Fibroblast of skin of abdomen (primary cell): ENCODE measurements at regions not wholly inside any gene's neighbourhood (a gene's known extent, or its start where the extent isn't known, plus 50 kb on each side); places are given as distances from the start of the nearest gene placed in this dataset.

Source experiments
- DNase-seq: peaks from one replicate; pipeline ENCODE4 v3.0.0-alpha.2; 2013

DNA sequence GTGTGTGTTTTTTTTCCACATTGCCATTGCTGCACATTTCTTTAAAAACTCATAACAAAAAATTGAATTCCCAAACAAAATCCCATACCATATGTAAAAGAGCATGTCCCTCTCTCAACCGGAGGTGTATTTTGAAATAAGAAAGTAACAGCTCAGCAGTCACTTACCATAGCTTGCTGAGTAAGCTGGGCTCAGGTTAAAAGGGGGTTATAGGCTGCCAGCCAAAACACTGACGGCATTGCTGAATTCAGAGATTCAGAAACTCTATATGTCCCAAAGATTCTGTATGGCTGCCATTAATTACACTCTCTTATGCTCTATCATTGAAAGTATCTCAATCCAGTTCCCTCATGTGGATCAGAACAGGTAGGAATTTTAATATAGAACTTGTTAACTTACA lies 276.0 kb downstream of the FOXG1 start:
- no peak for DNase-seq

DNA sequence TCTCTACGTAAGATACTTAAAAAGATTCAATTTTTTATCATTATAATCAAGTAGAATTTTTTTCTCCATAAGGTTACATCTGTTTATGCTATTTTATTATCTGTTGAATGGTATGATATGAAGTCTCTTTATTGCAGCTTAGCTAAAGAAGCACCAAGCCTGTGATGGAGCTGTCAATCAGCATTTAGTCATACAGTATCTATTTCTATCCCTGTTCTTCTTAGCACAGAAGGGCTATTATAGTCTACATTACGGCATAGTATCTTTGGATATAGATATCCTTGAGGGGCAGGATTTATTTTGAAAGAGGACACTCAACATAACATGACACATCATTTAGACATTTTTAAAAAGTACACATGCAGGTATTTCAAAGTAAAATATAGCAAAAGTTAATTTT lies 277.1 kb downstream of the FOXG1 start:
- no peak for DNase-seq

DNA sequence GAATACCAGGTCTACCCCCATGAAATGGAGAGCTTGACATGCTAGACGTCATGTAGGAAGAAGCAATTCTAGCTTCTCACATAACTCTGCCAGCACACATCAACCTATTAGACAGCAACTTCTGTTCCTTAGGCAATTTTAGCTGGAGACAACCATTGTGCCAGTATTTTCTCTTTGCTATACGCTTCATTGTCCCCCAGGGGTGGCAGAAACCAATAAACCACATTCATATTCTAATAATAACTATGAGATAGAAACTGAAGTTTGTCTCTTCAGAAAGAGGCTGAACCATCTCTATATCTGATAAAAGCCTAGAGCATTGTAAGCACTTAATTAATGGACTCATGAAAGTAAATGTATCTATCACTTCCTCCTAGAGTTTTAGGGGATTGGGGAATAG lies 278.6 kb downstream of the FOXG1 start:
- no peak for DNase-seq

DNA sequence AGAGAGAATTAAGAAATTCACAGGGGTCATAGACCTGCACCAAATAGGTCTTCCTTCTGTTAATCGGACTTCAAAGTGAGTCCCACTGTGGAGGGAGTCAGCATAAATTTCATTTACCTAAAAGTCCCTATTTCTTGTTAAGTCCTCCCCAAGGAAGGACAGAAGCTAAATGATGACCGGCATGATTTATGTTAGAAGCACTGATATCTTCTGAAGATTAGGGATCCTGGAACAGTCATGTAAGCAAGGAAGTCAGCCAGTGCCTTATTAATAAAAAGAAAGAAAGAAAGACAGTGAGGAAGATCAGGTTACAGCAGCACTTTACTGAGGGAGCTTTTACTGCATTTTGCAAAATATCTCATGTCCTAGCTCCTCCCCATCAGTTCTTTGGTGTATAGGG lies 287.5 kb downstream of the FOXG1 start:
- DNase-seq = no peak

DNA sequence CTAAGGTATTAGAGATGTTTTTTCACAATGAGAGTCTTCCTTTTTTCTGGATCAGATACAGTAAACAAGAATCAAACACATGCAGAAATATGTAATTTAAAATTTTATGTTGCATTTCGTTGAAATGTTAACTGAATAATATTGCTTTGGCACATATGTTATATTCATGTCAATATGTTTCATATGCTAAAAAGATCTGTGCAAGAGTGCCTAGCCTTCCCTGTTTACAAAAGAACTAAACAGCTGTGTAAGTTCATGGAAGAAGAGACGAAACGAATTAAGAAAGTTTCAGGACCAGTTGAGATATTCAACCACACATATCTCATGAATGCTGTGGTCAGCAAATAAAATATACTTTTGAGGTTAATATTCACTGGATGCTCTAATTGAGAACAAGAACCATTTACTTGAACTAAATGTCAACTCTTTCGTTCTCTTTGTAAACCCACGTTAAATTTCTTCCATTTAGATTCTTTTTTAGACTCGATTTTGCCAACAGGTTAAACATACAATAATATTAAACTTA lies 289.5 kb downstream of the FOXG1 start:
- DNase-seq = no peak

DNA sequence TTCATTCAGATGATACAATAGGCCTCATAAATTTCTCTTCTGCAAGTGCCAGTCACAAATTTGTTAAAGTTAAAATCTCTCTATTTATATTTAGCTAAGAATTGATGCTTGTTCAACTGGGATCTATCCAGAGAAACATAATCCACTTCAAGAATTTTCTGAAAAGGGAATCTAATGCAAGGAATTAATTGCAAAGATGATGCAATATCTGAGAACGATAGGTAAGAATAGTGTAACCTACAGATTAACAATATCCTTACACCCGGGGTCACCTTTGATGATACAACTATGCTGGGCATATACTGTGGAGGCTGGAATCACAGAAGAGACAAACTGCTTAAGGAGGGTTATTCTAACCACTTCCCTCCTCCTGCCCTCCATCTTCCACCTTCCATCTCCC lies 295.1 kb downstream of the FOXG1 start:
- no peak for DNase-seq

DNA sequence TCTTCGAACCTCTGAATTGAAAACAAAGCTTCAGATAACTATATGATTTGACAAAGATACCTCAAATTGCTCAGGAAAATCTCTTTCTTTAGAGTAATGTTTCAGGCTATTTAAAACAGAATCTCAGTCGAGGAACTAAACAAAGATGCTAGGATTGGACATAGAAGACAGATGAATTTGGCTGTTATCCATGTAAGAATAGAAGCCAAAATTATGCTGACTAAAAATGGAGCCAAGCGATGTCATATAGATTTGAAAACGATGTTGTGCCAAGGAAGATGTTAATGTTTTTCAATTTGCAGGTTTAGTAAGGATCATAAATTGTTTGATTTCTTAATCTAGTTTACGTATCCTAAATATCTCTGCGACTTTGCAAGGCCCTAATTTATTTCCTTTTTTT lies 295.9 kb downstream of the FOXG1 start:
- no peak for DNase-seq

DNA sequence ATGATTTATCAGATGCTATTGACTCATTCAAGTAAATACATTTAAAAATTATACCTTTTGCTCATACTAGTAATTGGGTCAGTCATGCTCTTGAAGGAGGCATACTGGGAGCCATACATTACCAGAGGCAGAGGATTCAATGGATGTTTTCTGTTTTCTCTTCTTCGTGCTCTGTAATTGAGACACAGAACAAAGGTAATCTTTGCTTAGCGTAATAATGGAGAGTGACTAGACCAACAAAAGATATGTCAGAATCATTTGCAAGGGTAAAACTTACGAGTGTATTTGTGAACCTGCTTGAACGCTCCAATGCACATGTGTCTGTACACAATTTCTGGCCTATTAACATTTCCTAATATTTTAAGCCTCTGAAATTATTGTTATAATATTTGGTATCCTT lies 296.4 kb downstream of the FOXG1 start:
- no peak for DNase-seq

DNA sequence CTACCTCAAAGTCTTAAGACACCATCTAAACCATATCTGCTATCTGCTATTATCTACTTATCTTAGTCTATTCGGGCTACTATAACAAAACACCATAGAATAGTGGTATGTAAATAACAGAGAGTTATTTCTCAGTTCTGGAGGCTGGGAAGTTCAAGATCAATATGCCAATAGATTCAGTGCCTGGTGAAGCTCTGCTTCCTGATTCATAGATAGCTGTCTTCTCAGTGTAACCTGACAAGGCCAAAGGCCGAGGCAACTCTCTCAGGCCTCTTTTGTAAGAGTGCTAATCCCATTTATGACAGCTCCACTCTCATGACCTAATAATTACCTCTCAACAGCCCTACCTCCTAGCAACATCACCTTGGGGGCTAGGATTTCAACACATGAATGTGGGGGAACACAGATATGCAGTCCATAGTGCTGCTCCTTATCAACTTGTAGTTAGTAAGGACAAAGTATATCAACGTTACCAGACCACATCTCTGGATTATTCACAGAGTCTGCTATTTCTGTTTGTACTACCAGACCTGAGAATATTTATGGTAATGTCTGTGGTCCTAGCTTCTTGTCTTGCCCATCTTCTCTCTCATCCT lies 297.8 kb downstream of the FOXG1 start:
- DNase-seq = no peak

DNA sequence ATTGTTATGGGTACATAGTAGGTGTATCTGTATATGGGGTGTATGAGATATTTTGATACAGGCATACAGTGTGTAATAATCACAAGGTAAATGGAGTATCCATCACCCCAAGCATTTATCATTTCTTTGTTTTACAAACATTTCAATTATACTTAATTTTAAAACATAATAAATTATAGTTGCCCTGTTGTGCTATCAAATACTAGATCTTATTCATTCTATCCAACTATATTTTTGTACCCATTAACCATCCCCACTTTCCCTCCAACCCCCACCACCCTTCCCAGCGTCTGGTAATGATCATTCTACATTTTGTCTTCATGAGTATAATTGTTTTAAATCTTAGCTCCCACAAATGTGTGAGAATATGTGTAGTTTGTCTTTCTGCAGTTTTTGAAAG lies 302.6 kb downstream of the FOXG1 start:
- DNase-seq = no peak

DNA sequence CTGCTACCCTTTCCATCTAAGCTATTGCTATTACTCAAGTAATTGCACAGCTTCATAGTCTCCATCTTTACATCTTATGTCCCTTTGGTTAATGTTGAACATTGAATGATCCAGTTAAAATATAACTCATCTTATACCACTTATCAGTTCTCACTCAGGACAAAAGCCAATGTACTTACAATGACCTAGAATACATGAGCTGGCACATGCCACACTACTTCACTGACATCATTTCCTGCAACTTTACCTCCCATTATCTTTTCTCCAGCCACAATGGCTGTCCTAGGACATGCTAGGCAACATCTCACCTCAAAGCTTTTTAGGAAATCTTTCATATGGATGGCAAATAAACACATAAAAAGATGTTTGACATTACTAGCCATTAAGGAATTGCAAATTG lies 309.2 kb downstream of the FOXG1 start:
- DNase-seq = no peak

DNA sequence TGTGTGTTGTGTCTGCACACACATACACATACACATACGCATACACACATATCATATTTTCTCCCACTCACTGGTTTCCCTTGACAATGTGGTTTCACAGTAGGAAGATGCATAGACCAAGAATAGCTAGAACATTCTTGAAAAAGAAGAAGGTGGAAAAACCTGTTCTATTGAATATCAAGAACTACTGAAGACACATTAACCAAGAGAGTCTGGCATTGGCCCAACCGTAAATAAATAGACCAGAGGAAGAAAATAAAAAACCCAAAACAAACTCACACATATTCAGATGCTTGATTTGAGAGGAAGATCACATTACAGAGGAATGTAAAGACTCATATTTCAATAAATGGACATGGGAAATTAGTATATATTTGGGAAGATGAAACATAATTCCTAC lies 311.3 kb downstream of the FOXG1 start:
- no peak for DNase-seq

DNA sequence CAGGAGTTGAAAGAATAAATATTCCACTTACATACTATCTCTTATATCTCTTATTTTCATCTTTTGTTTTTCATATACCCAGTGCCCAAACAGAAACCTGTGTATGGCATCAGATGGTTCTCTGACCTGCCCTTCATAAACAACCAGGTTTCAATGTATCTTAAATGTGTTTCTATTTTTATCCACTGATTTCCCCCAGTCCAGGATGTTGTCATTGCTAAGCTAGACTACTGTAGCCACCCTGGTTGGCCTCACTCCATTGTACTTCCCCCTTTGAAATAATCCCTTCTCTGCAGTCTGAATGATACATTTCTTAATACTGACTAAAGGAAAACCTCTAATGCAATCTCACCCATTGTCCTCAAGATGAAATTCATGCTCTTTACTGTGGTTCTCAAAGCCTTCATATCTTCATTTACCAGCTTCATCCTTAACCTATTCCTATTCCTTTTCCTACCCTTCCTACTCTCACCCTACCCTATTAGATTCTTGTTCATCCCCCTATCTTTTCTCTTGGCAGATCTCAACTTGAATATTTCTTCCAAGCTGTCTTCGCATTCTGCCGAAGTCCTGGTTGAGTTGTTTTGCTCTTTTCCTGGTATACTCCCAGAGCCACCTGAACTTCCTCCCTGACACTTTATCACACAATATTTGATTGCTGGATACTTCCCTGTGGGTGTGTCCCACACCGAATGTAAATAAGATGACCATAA lies 312.4 kb downstream of the FOXG1 start:
- no peak for DNase-seq

DNA sequence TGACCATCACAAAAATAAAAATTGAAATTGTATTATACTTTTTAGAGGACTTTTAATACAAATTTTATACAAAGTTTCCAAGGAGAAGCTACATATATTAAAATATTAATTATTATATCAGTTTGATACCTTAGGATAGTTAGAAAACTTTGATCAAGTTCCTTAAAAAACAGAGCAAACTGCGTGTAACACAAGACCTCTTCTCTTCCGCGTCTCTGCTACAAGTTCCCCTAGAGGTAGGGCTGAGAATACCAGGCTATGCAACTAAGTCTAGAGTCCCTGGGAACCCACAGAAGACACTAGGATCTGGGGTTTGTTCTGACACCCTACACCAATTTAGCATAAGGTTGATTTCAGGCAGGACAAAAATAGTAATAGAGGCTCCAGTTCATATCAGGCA lies 319.0 kb downstream of the FOXG1 start:
- no peak for DNase-seq

DNA sequence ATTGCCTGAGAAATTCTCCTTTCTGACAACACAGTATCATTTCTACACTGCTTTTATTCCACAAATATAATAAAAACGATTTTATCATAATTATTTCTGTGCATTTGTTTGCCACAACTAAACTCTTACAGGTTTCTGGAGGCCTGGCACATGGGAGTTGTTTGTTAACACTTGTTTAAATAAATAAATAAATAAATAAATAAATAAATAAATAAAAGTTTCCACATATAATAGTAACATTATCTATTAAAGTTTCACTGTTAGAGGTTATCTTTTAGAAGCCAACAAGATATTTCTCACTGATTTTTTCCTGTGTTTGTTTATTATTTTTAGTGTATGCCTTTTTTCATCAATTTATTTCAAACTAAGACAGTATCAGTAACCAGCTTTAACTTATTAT lies 323.3 kb downstream of the FOXG1 start:
- no peak for DNase-seq

DNA sequence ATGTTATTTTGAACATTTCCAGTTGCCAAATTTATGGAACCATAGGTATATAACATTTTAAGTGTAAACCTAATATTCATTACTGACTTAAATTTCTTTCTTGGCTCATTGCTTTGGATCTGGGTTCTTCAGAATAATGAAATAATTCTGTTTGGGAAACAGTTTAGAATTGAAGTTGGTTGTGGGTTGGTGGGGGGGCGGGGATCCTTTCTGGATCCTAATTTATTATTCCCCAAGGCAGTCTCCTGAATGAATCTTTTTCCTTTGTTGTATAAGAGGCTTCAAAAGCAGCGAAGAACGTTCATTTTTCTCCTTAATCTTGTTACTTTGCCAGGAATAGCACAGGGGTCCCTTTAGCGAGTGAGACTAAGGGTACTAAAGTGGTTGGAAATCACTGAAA lies 325.5 kb downstream of the FOXG1 start:
- DNase-seq = no peak

DNA sequence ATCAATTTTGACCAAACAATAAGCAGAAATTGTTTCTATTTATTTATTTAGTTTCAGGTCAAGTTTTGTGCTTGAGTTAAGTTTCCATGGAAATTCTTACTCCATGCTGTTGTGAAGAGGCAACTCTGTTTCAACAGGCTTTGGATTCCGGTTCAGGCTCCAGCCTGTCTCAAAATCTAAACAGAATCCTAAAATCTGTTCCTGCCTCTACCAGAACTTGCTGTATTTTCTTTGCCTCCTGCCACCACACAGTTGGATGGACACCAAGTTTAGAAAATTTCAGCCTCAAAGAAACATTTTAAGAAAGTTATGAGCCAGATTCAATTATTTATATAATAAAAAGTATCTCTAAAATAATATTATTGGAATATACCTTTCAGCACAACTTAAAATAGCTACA lies 330.9 kb downstream of the FOXG1 start:
- DNase-seq = no peak

DNA sequence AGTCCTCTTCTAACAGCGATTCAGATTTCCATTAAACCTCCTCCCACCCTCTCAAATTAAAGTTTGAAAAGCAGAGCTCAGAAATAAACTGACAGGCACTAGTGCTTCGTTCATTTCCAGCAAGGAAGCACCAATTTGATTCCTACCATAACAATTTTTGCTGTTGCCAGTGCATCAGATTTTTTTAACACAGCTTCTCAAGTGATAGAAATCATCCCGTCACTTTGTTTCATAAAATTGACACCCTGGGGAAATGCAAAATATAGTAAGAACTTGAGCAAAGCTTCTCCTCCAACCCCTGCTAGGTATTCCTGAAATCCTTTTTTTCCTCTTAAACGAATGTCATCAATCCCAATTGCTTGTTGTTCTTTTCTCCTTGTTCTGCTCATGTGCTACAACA lies 332.1 kb downstream of the FOXG1 start:
- DNase-seq = no peak

DNA sequence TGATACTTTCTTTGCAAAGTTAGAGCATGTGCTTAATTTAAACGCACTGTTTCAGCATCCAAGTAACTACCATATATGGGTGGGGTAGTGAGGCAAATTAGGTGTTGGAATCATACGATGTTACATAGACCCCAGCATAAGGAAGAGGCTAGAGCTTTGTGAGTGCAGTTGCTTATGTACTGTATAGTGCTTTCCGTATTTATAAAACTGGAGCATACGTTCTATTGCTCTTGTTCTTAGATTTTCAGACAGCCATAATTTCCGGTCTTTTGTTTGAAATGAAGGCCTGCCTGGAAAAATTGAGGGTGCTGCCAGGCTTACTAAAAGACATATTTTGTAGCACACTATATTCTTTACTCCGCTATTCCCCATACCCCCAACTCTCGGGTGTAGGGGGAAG lies 335.7 kb downstream of the FOXG1 start:
- no peak for DNase-seq

DNA sequence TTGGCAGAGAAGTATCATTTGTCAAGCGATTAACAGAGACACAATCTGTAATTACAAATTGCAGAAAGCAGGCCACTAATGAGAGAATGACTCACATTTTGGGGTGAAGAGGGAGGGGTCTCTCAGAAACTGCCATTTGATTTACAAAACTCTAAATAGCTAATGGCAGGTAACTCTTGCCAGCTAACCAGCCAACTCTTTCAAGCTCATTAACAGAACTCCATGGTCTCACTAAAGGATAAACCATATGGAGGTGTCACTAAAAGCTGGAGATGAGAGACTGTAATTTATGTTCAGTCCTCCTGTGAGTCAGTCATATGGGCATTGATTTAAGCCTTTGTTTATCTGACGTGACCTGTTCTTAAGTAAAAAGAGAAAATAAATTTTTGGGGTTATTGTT lies 336.4 kb downstream of the FOXG1 start:
- DNase-seq = no peak

DNA sequence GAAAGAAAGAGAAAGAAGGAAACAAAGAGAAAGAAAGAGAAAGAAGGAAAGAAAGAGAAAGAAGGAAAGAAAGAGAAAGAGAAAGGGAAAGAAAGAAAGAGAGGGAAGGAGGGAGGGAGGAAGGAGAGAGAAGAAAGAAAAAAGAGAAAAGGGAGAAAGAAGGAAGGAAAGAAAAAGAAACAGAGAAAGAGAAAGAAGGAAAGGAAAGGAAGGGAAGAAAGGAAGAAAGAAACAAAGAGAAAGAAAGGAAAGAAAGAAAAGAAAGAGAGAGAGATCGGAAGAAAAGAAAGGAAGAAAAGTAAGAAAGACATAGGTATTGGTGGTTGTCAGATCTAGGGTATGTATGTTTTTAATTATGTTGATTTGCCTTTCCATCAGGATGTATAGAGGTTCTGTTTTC lies 342.3 kb downstream of the FOXG1 start:
- no peak for DNase-seq

DNA sequence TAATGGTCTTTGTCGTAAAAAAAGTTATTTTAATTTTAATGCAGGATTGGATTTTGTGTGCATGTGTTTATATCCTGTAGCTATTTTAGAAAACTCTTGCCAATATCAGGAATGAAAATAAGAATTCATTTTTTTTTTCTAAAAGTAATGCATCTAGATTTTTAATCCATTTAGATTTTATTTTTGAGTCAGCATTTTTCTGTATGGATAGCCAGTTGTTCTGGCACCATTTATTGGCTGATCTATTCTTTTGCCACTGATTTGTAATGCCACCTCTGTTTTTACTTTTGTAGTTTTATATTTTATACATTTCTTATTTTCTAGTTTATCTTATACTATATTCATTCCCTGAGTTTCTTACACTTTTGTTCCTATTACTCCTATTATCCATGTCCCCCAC lies 343.0 kb downstream of the FOXG1 start:
- DNase-seq = no peak

DNA sequence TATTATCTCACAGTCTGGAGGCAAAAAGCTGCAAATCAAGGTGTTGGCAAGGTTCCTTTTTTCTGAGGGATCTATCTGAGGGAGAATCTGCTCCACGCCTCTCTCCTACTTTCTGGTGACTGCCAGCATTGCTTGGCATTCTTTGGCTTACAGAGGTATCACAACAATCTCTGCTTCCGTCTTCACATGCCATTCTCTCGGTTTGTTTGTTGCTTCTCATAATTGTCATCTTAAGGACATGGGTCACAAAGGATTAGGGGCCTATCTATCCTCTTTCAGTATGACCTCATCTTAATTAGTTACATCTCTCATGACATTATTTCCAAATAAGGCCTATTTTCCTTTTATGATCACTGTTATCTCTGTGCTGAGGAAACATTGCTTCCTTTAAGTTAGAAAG lies 345.0 kb downstream of the FOXG1 start:
- no peak for DNase-seq

DNA sequence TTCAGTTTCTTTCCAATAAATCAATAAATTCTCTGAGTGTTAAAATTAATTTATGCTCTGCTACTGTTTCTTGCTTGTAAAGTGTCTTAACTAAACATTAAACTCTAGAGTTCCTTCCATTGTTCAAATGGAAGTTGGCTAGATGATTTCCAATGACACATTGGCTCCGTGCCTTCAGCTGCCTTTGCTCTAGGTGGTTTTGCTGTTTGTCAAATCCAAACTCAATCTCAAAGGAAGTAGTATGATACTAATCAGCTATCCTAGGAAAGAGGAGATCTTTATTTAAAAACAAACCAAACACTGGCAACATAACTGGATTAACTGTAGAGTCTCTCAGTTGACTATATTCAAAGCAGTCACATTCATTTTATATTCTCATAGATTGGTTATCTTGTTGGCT lies 356.4 kb downstream of the FOXG1 start:
- DNase-seq = no peak

DNA sequence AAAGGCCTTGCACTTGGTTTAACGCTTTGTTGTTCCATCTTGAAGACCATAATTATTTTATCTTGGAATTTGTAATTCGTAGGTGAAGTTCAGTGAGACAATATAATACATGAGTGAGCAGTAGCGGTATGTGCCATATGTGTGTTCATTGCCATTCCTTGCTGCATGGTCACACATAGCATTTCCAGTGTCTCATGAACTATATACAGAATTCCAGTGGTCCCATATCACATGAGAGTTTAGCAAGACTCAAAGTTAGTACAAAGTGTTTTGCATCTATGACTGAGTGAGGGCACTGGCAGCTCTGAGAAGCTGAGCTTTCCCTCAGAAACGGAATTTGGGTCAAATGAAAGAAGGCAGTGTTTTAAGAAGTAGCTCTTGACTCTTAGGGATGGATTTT lies 359.8 kb downstream of the FOXG1 start:
- no peak for DNase-seq
